Parathyroid adenoma (tissue), 2 donors: ENCODE measurements at regions not wholly inside any gene's neighbourhood (a gene's known extent, or its start where the extent isn't known, plus 50 kb on each side); places are given as distances from the start of the nearest gene placed in this dataset.

Experiments used
- H2AFZ ChIP-seq: fragments of 300-600 bp; sonication (generic); one replicate; pipeline ENCODE4 v1.7.0; 2017; ENCODE audit warnings: antibody characterized with exemption, mild to moderate bottlenecking
- H3K27ac ChIP-seq: fragments of 300-600 bp; sonication (generic); one replicate; pipeline ENCODE4 v1.7.0; 2017
- H3K27me3 ChIP-seq: fragments of 300-600 bp; sonication (generic); one replicate; pipeline ENCODE4 v1.7.0; 2017; ENCODE audit warnings: low read length; ENCODE audit not compliant: control insufficient read depth, insufficient read depth
- H3K36me3 ChIP-seq: fragments of 300-600 bp; sonication (generic); one replicate; pipeline ENCODE4 v1.7.0; 2017; ENCODE audit warnings: low read length; ENCODE audit not compliant: control insufficient read depth, insufficient read depth
- H3K4me1 ChIP-seq: fragments of 300-600 bp; sonication (generic); one replicate; pipeline ENCODE4 v1.7.0; 2017; ENCODE audit warnings: control low read depth
- H3K4me2 ChIP-seq: fragments of 300-600 bp; sonication (generic); one replicate; pipeline ENCODE4 v1.7.0; 2017; ENCODE audit warnings: low read length
- H3K4me3 ChIP-seq: fragments of 300-600 bp; sonication (generic); one replicate; pipeline ENCODE4 v1.7.0; 2017; ENCODE audit warnings: low read depth, low read length
- H3K79me2 ChIP-seq: fragments of 300-600 bp; sonication (generic); one replicate; pipeline ENCODE4 v1.7.0; 2017; ENCODE audit warnings: control low read depth
- H3K9ac ChIP-seq: fragments of 300-600 bp; sonication (generic); one replicate; pipeline ENCODE4 v1.7.0; 2017; ENCODE audit warnings: mild to moderate bottlenecking
- H3K9me3 ChIP-seq: fragments of 300-600 bp; sonication (generic); one replicate; pipeline ENCODE4 v1.7.0; 2017; ENCODE audit warnings: low read length; ENCODE audit not compliant: control insufficient read depth
- TF ChIP-seq, protein P1 (sequence below): fragments of 300-600 bp; sonication (generic); IDR thresholded peaks from one replicate; pipeline ENCODE4 v1.7.0; 2017; ENCODE audit warnings: antibody characterized with exemption, mild to moderate bottlenecking
- donor health status: primary hyperparathyroidism.

DNA sequence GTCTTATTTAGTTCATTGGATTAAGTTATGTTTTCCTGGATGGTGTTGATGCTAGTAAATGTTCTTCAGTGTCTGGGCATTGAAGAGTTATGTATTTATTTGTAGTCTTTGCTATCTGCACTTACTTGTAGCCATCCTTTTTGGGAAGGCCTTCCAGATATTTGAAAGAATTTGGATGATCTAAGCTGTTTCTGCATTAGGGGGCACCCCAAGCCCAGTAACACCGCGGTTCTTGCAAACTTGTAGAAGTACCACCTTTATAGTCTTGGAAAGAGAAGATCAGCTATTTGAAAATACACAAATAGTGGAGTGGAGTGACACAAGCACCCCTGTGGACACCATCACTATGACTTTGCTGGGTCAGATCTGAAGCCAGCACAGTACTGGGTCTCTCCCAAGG lies 175.9 kb upstream of the KIF2B start:
- Histone ChIP-seq H3K4me2 (no peak overlapping the region), H3K27ac (no peak overlapping the region), H3K9me3 (no peaks in the 10 kb centered on the region), H3K36me3 (no peaks in the 10 kb centered on the region), H2AFZ (no peak overlapping the region), H3K4me1 (no peaks in the 10 kb centered on the region), H3K27me3 (no peaks in the 10 kb centered on the region), H3K9ac (no peak overlapping the region), H3K79me2 (no peaks in the 10 kb centered on the region), H3K4me3 (no peak overlapping the region)
- TF ChIP-seq, protein P1, sequence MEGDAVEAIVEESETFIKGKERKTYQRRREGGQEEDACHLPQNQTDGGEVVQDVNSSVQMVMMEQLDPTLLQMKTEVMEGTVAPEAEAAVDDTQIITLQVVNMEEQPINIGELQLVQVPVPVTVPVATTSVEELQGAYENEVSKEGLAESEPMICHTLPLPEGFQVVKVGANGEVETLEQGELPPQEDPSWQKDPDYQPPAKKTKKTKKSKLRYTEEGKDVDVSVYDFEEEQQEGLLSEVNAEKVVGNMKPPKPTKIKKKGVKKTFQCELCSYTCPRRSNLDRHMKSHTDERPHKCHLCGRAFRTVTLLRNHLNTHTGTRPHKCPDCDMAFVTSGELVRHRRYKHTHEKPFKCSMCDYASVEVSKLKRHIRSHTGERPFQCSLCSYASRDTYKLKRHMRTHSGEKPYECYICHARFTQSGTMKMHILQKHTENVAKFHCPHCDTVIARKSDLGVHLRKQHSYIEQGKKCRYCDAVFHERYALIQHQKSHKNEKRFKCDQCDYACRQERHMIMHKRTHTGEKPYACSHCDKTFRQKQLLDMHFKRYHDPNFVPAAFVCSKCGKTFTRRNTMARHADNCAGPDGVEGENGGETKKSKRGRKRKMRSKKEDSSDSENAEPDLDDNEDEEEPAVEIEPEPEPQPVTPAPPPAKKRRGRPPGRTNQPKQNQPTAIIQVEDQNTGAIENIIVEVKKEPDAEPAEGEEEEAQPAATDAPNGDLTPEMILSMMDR = no peak

DNA sequence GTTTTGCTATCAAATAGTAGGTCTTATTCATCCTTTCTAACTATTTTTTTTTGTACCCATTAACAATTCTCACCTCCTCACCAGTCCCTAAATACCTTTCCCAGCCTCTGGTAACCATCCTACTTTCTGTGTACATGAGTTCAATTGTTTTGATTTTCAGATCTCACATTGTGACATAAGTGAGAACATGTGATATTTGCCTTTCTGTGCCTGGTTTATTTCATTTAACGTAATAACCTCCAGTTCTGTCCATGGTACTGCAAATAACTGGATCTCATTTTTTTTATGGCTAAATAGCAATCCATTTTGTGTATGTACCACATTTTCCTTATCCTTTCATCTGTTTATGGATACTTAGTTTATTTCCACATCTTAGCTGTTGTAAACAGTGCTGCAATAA lies 181.9 kb upstream of the KIF2B start:
- no peaks in the 10 kb centered on the region for H3K79me2 ChIP-seq

DNA sequence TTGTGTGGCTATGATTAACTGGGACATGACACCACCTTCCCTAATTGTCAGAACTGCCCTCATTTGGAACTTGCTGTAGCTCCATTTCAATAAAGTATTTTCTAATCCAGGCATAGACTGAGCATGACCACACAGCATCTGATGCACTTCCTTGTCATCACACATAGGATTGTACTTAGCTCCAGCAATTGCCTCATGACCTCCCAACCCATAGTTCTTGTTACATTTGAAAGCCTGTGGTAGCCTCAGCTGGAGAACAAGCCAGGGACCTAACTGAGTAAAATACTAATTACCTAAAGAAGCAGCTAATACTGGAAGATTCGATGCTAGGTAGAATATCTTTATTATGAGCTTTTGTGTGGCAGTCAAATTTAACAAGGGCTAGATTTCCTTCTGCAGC lies 187.3 kb upstream of the KIF2B start:
- Histone ChIP-seq H3K27me3 (no peaks in the 10 kb centered on the region), H3K9ac (no peak overlapping the region), H3K79me2 (no peaks in the 10 kb centered on the region), H3K27ac (no peak overlapping the region), H3K36me3 (no peaks in the 10 kb centered on the region), H3K4me1 (no peaks in the 10 kb centered on the region), H3K4me2 (no peak overlapping the region), H3K4me3 (no peak overlapping the region), H2AFZ (no peak overlapping the region), H3K9me3 (no peaks in the 10 kb centered on the region)
- TF ChIP-seq, protein P1 = no peak

More for the DNA sequence above, 181.9 kb upstream of the KIF2B start:
- Histone ChIP-seq H3K27ac (no peak overlapping the region), H3K9ac (no peak overlapping the region), H2AFZ (no peak overlapping the region), H3K4me3 (no peak overlapping the region), H3K27me3 (no peaks in the 10 kb centered on the region), H3K4me2 (no peak overlapping the region), H3K36me3 (no peaks in the 10 kb centered on the region), H3K9me3 (no peaks in the 10 kb centered on the region), H3K4me1 (no peaks in the 10 kb centered on the region)
- TF ChIP-seq, protein P1 = no peak

DNA sequence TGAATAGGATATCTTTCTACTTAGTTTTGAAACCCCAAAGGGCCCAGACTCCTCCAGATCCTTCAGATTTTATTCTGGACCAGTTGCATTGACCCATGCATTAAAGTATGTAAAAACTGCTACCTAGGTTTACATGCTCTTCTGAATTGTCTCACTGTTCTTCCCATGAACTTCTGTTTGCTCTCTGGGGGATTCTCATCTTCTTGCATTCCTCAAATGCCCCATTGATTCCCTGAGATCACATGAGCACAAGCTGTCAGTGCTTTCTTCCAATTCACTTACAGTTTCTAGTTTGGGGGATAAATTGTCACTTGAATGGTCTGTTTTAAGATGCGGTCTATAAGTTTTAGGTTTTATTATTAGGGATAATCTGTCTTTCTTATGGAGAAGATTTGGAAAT lies 188.9 kb upstream of the KIF2B start:
- Histone ChIP-seq H3K4me3 (no peak overlapping the region), H3K36me3 (no peaks in the 10 kb centered on the region), H2AFZ (no peak overlapping the region), H3K4me2 (no peak overlapping the region), H3K79me2 (no peaks in the 10 kb centered on the region), H3K9ac (no peak overlapping the region), H3K4me1 (no peaks in the 10 kb centered on the region), H3K27me3 (no peaks in the 10 kb centered on the region), H3K27ac (no peak overlapping the region), H3K9me3 (no peaks in the 10 kb centered on the region)
- TF ChIP-seq, protein P1 = no peak

DNA sequence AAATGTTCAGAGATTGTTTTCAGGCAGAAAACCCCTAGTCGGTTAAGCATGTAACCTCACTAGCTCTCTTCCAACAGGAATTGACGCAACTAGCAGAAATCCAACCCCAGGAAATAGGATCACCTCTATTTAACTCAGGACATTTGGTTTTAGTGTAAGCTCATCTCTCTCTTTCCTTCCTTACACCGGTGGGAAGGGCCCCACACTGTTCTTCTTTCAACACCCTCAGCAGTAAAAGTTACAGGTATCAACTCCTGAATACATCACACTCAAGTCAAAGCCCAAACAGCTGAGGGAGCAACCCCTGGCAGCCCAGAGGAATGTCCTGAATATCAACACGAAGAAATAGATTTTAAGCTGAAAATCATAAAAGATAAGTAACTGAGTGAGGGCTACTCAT lies 191.2 kb upstream of the KIF2B start:
- Histone ChIP-seq H3K9ac (no peak overlapping the region), H3K27me3 (no peaks in the 10 kb centered on the region), H3K27ac (no peak overlapping the region), H3K79me2 (no peaks in the 10 kb centered on the region), H3K4me3 (no peak overlapping the region), H3K4me2 (no peak overlapping the region), H3K4me1 (no peaks in the 10 kb centered on the region), H3K36me3 (no peaks in the 10 kb centered on the region), H2AFZ (no peak overlapping the region), H3K9me3 (no peaks in the 10 kb centered on the region)
- TF ChIP-seq, protein P1 = no peak
